GM21515 (cell line): ENCODE measurements at regions not wholly inside any gene's neighbourhood (a gene's known extent, or its start where the extent isn't known, plus 50 kb on each side); places are given as distances from the start of the nearest gene placed in this dataset.
"Not testable (repeated sequence)": the region's sequence is repeated elsewhere in the genome, so short reads cannot be mapped to it uniquely, and the experiment has no call there.

Source experiments
- ATAC-seq: cut with Tn5 transposase; IDR thresholded peaks from one replicate; pipeline ENCODE4 v1.9.1; 2021; ENCODE audit not compliant: unreplicated experiment

GRCh38 chr2:406231-406630, 118.3 kb upstream of the ALKAL2 start:
- ATAC-seq = no peak

GRCh38 chr2:404581-404980, 116.7 kb upstream of the ALKAL2 start:
- no peak for ATAC-seq

GRCh38 chr2:403682-404081, 115.8 kb upstream of the ALKAL2 start:
- ATAC-seq = no peak

- no peak for ATAC-seq
Observed at GRCh38 chr2:402721-403120, 114.8 kb upstream of the ALKAL2 start.

GRCh38 chr2:402206-402605, 114.3 kb upstream of the ALKAL2 start:
- no peak for ATAC-seq

- no peak for ATAC-seq
Observed at GRCh38 chr2:401019-401679, 113.3 kb upstream of the ALKAL2 start.

GRCh38 chr2:397926-398325, 110.0 kb upstream of the ALKAL2 start:
- no peak for ATAC-seq

- no peak for ATAC-seq
Observed at GRCh38 chr2:397521-397920, 109.6 kb upstream of the ALKAL2 start.

- ATAC-seq = no peak
Observed at GRCh38 chr2:396903-397302, 109.0 kb upstream of the ALKAL2 start.

- ATAC-seq = no peak
Observed at GRCh38 chr2:395886-396285, 108.0 kb upstream of the ALKAL2 start.

- ATAC-seq = no peak
Observed at GRCh38 chr2:393711-394696, 106.1 kb upstream of the ALKAL2 start.

- ATAC-seq = no peak
Observed at GRCh38 chr2:392926-393280, 105.0 kb upstream of the ALKAL2 start.

- no peak for ATAC-seq
Observed at GRCh38 chr2:392181-392925, 104.5 kb upstream of the ALKAL2 start.

- ATAC-seq = no peak
Observed at GRCh38 chr2:391696-392095, 103.8 kb upstream of the ALKAL2 start.

- ATAC-seq = no peak
Observed at GRCh38 chr2:390959-391358, 103.1 kb upstream of the ALKAL2 start.

GRCh38 chr2:389985-390384, 102.1 kb upstream of the ALKAL2 start:
- ATAC-seq = not testable (repeated sequence)

GRCh38 chr2:388752-389151, 100.9 kb upstream of the ALKAL2 start:
- not testable (repeated sequence) for ATAC-seq

GRCh38 chr2:387980-388421, 100.1 kb upstream of the ALKAL2 start:
- no peak for ATAC-seq

GRCh38 chr2:386406-387103, 98.7 kb upstream of the ALKAL2 start:
- ATAC-seq = no peak

GRCh38 chr2:385785-386184, 97.9 kb upstream of the ALKAL2 start:
- no peak for ATAC-seq

GRCh38 chr2:385061-385460, 97.2 kb upstream of the ALKAL2 start:
- ATAC-seq = no peak
